AG09309 (cell line): ENCODE measurements at regions not wholly inside any gene's neighbourhood (a gene's known extent, or its start where the extent isn't known, plus 50 kb on each side); places are given as distances from the start of the nearest gene placed in this dataset.

Experiments used
- DNase-seq: peaks from one replicate; pipeline ENCODE4 v3.0.0-alpha.2; 2010; ENCODE audit warnings: low read depth
- H3K4me3 ChIP-seq: 2 replicates; pipeline ENCODE4 v1.5.1; 2011; ENCODE audit warnings: mild to moderate bottlenecking, low read depth, low read length, moderate library complexity; ENCODE audit not compliant: control insufficient read depth
- TF ChIP-seq, protein P1 (sequence below): IDR thresholded peaks from 2 replicates; pipeline ENCODE4 v1.5.1; 2011; ENCODE audit warnings: mild to moderate bottlenecking, low read depth, low read length, inconsistent platforms; ENCODE audit not compliant: insufficient read depth, control insufficient read depth; ENCODE audit errors: missing control alignments

DNA sequence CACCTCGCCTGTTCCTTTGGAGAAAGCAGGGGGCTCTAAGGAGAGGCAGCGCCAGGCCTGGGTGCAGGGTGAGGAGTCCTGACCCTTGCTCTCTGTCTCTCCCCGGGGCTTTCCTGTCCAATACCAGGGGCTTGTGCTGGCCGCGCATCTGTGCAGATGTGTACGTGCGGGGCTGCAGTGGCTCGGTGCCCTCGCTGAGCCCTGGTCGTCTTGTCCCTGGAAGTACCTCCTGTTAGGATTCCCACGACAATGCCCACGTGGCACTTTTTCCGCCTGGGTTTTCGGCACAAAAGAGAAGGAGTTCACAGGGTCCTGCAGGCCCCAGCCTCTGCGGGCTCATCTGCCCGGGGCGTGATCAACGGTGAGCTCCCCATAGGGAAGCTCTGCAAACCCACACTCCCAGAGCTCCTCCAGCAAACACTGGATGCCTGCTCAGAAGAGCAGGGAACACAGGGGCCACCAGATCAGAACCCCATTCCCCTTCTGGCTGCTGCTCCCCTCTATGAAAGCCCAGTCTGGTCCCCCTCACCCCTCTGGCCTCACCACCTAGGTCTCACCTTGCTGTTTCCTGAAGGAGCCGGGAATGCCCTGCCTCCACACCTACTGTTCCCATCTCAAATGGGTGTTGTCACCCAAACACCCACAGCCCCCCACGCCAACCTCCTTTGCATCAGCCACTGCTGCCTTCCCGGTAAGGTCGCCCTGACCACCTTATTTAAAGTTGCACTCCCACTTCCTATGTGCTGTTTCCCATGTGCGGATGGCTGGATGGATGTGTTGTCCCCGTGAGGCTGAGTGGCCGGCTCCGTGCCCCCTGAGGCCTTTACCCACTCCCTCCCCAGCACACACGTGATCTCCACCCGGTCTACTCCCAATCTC, 62.6 kb upstream of the PRR20G start:
- no peak for DNase-seq
- TF ChIP-seq, protein P1, sequence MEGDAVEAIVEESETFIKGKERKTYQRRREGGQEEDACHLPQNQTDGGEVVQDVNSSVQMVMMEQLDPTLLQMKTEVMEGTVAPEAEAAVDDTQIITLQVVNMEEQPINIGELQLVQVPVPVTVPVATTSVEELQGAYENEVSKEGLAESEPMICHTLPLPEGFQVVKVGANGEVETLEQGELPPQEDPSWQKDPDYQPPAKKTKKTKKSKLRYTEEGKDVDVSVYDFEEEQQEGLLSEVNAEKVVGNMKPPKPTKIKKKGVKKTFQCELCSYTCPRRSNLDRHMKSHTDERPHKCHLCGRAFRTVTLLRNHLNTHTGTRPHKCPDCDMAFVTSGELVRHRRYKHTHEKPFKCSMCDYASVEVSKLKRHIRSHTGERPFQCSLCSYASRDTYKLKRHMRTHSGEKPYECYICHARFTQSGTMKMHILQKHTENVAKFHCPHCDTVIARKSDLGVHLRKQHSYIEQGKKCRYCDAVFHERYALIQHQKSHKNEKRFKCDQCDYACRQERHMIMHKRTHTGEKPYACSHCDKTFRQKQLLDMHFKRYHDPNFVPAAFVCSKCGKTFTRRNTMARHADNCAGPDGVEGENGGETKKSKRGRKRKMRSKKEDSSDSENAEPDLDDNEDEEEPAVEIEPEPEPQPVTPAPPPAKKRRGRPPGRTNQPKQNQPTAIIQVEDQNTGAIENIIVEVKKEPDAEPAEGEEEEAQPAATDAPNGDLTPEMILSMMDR, result no peak
- H3K4me3 ChIP-seq, result no peak overlapping the region

DNA sequence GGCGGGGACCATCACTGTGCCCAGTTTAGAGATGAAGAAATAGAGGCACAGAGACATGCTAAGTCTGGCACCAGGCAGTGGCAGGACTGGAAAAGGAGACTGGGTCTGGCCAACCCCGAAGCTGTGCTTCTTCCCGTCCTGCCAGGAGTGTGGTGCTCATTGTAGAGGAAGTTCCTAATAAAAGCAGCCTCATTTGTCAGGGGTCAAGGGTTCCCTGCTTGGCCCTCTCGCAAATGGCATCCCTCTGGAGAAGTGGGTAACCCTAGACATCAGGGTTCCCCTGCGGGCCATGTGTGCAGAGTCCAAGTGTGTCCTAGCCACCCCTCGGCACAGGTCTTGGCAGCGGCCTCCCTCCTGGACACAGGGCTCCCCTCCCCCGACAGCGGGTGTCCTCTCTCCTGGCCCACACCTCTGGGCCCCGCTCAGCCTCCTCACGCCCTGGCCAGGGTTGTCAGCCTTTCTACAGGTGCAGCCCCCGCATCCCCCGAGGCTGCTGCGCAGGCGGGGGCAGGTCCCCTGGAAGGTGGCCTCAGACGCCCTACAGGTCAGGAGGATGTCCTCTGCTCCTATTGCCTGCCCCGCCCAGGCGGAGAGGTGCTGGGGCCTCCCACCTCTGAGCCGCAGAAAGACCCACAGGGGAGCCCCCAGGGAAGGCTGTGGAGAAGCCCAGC, 61.8 kb upstream of the PRR20G start:
- no peak overlapping the region for H3K4me3 ChIP-seq
- no peak for DNase-seq
- TF ChIP-seq, protein P1, result no peak

DNA sequence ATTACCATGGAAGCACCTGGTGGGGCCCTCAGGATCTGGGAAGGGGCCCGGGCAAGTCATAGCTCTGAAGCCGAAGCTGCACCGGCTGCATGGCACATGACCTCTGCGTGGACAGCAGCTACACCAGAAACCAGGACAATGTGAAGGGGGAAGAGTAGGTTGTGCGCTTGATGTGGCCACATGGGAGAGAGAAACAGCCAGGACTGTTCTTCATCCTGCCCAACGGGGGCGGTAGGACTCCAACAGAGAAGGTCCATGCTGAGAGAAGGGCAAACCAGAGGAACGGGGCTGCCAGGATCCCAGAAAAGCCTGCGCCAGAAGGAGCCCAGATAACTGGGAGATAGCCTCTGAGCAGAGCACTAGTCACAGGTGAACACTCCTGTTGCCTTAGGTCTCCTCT, 54.9 kb upstream of the PRR20G start:
- TF ChIP-seq, protein P1, result no peak
- no peak overlapping the region for H3K4me3 ChIP-seq
- DNase-seq, result no peak

DNA sequence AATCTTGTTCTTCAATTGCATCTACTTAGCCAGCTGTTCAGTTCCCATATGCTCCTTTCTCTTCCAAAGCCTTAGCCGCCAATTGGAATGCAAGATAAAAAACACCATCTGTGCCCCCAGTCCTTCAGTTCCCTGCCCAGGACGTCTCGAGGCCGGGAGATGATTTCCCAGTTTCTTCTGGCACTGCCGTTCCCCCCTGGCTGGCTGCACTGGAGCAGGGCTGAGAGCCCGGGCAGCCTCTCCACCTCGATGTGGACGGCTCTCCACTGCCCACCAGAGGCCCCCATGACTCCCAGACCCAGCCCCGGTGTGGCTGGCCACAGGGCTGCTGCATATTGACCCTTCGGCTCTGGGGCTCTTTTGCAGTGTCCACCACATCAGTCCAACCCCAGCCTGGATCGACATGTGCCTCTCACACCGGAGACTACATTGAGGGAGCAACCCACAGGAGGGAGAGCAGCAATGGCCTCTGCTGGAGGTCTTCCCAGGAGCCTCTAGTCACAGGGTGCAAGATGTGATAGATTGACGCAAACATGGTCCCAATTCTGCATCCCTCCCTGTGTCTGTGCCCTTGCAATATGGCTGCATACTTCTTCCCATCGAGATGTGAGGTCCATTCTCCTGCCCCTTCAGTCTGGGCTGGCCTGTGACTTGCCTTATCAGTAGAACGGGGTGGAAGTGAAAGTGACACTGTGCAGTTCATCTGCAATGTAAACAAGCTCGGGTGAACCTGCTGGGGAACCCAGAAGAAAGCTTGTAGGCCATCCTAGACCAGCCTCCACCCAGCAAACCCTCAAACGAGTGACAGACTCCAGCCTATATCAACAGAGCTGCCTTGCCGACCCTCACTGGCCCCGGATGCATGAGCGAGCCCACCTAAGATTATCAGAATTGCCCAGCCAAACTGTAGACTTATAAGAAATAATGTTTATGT, 52.3 kb upstream of the PRR20G start:
- TF ChIP-seq, protein P1, result no peak
- no peak overlapping the region for H3K4me3 ChIP-seq
- DNase-seq, result no peak

DNA sequence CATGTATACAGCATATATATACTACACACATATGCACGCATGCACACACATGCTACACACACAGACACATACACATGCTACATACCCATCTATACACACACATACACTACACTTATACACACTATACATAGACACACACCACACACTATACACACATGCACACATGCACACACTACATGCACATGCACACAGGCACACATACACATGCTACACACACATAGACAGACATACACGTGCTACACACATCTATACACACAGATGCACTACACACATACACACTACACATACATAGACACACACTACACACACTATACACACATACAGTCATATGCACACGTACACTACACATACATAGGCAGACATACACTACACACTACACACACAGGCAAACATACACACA, 51.2 kb upstream of the PRR20G start:
- TF ChIP-seq, protein P1, result no peak
- no peak for DNase-seq
- H3K4me3 ChIP-seq, result no peak overlapping the region

DNA sequence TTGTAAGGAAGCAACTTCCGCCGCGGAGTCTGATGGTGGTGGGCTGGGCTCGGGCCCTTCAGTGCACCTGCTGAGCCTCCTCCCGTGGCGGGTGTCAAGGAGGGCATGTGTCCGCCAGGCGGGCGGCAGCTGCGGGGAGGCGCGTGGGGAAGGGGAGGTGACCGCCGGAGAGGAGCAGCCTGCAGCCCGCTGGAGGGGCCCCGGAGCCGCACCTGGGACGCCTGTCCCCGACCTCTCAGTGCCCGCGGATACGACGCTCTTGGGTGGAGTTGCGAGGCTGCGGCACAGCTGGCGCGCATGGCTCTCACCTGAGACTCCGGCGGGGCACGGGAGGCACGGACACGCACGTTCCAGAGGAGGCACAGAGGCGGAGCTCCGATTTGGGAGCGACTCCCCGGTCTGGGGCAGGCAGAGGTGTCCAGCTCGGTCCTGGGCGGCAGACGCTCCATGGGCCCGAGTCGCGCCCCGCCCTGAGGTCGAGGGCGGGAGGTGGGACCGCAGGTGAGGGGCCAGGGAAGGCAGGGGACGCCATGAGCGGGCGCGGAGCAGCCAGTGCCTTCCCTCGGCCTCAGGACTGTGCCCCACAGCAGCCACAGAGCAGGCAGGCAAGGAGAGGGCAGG, 50.2 kb upstream of the PRR20G start:
- no peak overlapping the region for H3K4me3 ChIP-seq
- TF ChIP-seq, protein P1, result no peak
- no peak for DNase-seq
